ENCODE measurements at regions not wholly inside any gene's neighbourhood (a gene's known extent, or its start where the extent isn't known, plus 50 kb on each side); places are given as distances from the start of the nearest gene placed in this dataset.

GRCh38 chr11:8838248-8838647 is 72.7 kb upstream of the AKIP1 start:
- TF ChIP-seq CTCF (IDR thresholded peaks at IDR 0.05): no peak
- no peak for TF ChIP-seq ZFX (IDR thresholded peaks at IDR 0.05; ENCODE audit: borderline replicate concordance)

Data from 22Rv1 (cell line).